ENCODE measurements at regions not wholly inside any gene's neighbourhood (a gene's known extent, or its start where the extent isn't known, plus 50 kb on each side); places are given as distances from the start of the nearest gene placed in this dataset.

GRCh38 chr3:72012363-72012762 is 227.4 kb upstream of the PROK2 start:
- WGBS (ENCODE audit: insufficient coverage) = 83% methylated on average over 5 of the region's 5 CpGs
- no peak for ATAC-seq
- H3K4me3 ChIP-seq (ENCODE audit: low read length) = no peak overlapping the region
- no peaks in the 10 kb centered on the region for H3K9me3 ChIP-seq (ENCODE audit: control insufficient read depth, insufficient read depth, low read length)
- no peak overlapping the region for H3K27ac ChIP-seq (ENCODE audit: low read length)
- no peaks in the 10 kb centered on the region for H3K4me1 ChIP-seq (ENCODE audit: control insufficient read depth, insufficient read depth, low read length)
- TF ChIP-seq, protein P1, sequence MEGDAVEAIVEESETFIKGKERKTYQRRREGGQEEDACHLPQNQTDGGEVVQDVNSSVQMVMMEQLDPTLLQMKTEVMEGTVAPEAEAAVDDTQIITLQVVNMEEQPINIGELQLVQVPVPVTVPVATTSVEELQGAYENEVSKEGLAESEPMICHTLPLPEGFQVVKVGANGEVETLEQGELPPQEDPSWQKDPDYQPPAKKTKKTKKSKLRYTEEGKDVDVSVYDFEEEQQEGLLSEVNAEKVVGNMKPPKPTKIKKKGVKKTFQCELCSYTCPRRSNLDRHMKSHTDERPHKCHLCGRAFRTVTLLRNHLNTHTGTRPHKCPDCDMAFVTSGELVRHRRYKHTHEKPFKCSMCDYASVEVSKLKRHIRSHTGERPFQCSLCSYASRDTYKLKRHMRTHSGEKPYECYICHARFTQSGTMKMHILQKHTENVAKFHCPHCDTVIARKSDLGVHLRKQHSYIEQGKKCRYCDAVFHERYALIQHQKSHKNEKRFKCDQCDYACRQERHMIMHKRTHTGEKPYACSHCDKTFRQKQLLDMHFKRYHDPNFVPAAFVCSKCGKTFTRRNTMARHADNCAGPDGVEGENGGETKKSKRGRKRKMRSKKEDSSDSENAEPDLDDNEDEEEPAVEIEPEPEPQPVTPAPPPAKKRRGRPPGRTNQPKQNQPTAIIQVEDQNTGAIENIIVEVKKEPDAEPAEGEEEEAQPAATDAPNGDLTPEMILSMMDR (IDR thresholded peaks at IDR 0.05) = no peak
- no peaks in the 10 kb centered on the region for H3K27me3 ChIP-seq (ENCODE audit: control insufficient read depth, insufficient read depth, low read length)
- no peaks in the 10 kb centered on the region for H3K36me3 ChIP-seq (ENCODE audit: control insufficient read depth, insufficient read depth, low read length)
- H3K27ac Mint-ChIP-seq = no peak overlapping the region
- intact Hi-C loops (cut with micrococcal nuclease) = no loop called here
- no peaks in the 10 kb centered on the region for H3K4me1 Mint-ChIP-seq
- H3K36me3 Mint-ChIP-seq = no peaks in the 10 kb centered on the region
- H3K9me3 Mint-ChIP-seq = no peaks in the 10 kb centered on the region
- no peak overlapping the region for H3K4me3 Mint-ChIP-seq
- DNase-seq = no peak
- peaks cover 12 to 14% of the 10 kb centered on the region in 2 donors for H3K27me3 Mint-ChIP-seq (ENCODE audit: low read depth in 2 of 2)

DNA sequence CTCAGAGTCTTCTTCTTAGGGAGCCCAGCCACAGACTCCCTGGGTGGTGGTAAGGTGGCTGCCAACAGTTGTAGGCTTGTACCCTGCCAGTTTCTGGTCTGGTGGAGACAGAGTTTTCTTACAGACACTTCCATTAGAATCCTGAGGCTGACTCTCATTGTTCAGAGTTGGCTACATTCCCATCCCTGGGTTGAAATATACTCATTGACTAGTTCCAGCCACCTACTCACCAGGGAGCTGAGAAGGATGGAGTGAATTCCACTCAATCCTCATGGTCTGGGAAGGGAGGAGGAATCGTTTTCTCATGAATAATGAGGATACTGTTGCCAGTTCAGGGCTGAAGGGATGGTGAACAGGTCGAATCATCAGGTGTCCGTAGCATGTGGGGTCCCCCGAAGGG is 226.5 kb upstream of the PROK2 start:
- Mint-ChIP-seq H3K4me3 (no peak overlapping the region), H3K27ac (no peak overlapping the region), H3K36me3 (no peaks in the 10 kb centered on the region), H3K27me3 (ENCODE audit: low read depth in 2 of 2) (peaks cover 12 to 18% of the 10 kb centered on the region in 2 donors), H3K4me1 (no peaks in the 10 kb centered on the region), H3K9me3 (no peaks in the 10 kb centered on the region)
- Histone ChIP-seq H3K27ac (ENCODE audit: low read length) (no peak overlapping the region), H3K27me3 (ENCODE audit: control insufficient read depth, insufficient read depth, low read length) (no peaks in the 10 kb centered on the region), H3K36me3 (ENCODE audit: control insufficient read depth, insufficient read depth, low read length) (no peaks in the 10 kb centered on the region), H3K4me1 (ENCODE audit: control insufficient read depth, insufficient read depth, low read length) (no peaks in the 10 kb centered on the region), H3K9me3 (ENCODE audit: control insufficient read depth, insufficient read depth, low read length) (no peaks in the 10 kb centered on the region), H3K4me3 (ENCODE audit: low read length) (no peak overlapping the region)
- TF ChIP-seq, protein P1 (IDR thresholded peaks at IDR 0.05) = no peak
- DNase-seq (no peak), ATAC-seq (no peak)
- intact Hi-C loops (cut with micrococcal nuclease) = no loop called here
- WGBS (ENCODE audit: insufficient coverage) = 90% methylated on average over 4 of the region's 4 CpGs

DNA sequence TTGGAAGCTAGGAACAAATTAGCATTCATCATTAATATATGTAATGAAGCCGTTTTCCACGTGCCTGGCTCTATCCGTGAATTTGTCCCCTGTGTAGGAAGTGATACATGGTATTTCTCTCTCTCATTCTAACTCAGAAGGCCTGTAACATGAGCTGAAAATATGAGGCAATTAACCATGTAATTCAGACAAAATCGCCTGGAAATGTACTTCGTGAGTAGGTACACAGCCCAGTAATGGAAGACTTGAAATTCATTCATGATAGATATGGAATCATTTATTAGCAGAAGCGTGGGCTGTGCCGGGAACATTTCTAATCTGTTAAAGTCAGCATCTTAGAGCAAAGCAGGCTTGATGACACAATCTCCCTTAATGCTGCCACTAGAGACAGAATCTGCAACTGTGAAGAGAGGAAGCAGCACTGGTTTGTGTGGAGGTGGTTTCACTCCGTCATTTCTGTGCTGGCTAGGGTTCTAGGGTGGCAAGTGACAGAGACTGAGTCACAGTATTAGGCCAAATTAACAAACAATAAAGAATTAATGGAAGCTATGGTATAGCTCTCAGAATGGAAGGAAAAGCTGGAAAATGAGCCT is 225.0 kb upstream of the PROK2 start:
- Mint-ChIP-seq H3K27me3 (ENCODE audit: low read depth in 2 of 2) (peaks cover 12 to 19% of the 10 kb centered on the region in 2 donors), H3K27ac (no peak overlapping the region), H3K9me3 (no peaks in the 10 kb centered on the region), H3K36me3 (no peaks in the 10 kb centered on the region), H3K4me3 (no peak overlapping the region), H3K4me1 (no peaks in the 10 kb centered on the region)
- 76% methylated on average over 5 of the region's 8 CpGs for WGBS (ENCODE audit: insufficient coverage)
- ATAC-seq (no peak), DNase-seq (no peak)
- TF ChIP-seq, protein P1 (IDR thresholded peaks at IDR 0.05) = no peak
- Histone ChIP-seq H3K27me3 (ENCODE audit: control insufficient read depth, insufficient read depth, low read length) (no peaks in the 10 kb centered on the region), H3K27ac (ENCODE audit: low read length) (no peak overlapping the region), H3K4me3 (ENCODE audit: low read length) (no peak overlapping the region), H3K4me1 (ENCODE audit: control insufficient read depth, insufficient read depth, low read length) (no peaks in the 10 kb centered on the region), H3K9me3 (ENCODE audit: control insufficient read depth, insufficient read depth, low read length) (no peaks in the 10 kb centered on the region), H3K36me3 (ENCODE audit: control insufficient read depth, insufficient read depth, low read length) (no peaks in the 10 kb centered on the region)
- intact Hi-C loops (cut with micrococcal nuclease) = no loop called here
